ENCODE measurements at regions not wholly inside any gene's neighbourhood (a gene's known extent, or its start where the extent isn't known, plus 50 kb on each side); places are given as distances from the start of the nearest gene placed in this dataset.

GRCh38 chr2:205904873-205905272 lies 181.1 kb downstream of the INO80D start:
- TF ChIP-seq POLR2A (IDR thresholded peaks at IDR 0.05; ENCODE audit: borderline replicate concordance, extremely low read depth, insufficient read depth, insufficient read length) (no peak), MAX (IDR thresholded peaks at IDR 0.05) (no peak), CTCF (IDR thresholded peaks at IDR 0.05 in 2 of 3, conservative IDR thresholded peaks at IDR 0.05 in 1 of 3; ENCODE audit: borderline replicate concordance in 1 of 3, insufficient read depth in 1 of 3, low read depth in 2 of 3, low read length in 2 of 3) (no peak), SIN3A (IDR thresholded peaks at IDR 0.05; ENCODE audit: low read depth) (no peak), CEBPB (IDR thresholded peaks at IDR 0.05; ENCODE audit: low read depth) (no peak), POLR2AphosphoS5 (IDR thresholded peaks at IDR 0.05; ENCODE audit: low read depth, low read length) (no peak), EZH2 (IDR thresholded peaks at IDR 0.05) (no peak), YY1 (IDR thresholded peaks at IDR 0.05; ENCODE audit: extremely low read depth, insufficient replicate concordance, low read depth, low read length) (no peak), TCF7L2 (IDR thresholded peaks at IDR 0.05; ENCODE audit: borderline replicate concordance, extremely low read depth, insufficient read depth, insufficient read length) (no peak)

All from HCT116 (cell line).